ENCODE measurements at regions not wholly inside any gene's neighbourhood (a gene's known extent, or its start where the extent isn't known, plus 50 kb on each side); places are given as distances from the start of the nearest gene placed in this dataset.

DNA sequence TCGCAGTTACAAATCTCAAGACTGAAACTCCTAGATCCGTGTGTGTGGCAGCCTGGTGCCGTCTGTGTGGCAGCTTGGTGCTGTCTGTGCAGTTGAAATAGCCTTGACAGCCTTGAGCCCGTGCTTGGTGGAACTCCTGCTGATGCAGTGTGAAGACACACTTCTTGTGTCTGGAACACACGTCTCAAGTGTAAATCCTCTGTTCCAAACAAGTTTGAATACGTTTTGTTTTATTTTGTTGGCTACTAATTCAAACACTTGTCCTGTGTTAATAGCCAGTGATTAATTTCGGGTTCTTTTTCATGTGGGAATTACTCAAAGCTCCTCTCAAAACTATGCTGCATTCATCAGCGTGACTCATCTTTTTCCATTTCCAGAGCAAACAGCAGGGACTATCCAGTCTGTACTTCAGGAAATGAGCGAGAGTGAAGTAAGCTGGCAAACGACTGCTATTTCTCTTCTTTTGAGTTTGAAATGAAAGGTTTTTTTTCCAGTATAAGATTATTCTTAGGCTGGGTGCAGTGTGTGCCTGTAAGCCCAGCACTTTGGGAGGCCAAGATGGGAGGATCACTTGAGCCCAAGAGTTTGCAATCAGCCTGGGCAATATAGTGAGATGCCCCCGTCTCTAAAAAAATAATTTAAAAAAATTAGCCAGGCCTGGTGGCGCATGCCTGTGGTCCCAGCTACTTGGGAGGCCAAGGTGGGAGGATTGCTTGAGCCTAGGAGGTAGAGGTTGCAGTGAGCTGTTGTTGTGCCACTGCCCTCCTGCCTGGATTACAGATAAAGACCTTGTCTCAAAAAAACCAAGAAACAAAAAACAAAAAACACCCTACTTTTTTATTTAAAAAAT lies 152.9 kb downstream of the SPP2 start (continued):
- TF ChIP-seq, protein P1, sequence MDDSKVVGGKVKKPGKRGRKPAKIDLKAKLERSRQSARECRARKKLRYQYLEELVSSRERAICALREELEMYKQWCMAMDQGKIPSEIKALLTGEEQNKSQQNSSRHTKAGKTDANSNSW (CRISPR knock-in tag; IDR thresholded peaks at IDR 0.05; ENCODE audit: borderline replicate concordance) = no peak
- TF ChIP-seq, protein P2, sequence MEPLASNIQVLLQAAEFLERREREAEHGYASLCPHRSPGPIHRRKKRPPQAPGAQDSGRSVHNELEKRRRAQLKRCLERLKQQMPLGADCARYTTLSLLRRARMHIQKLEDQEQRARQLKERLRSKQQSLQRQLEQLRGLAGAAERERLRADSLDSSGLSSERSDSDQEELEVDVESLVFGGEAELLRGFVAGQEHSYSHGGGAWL (CRISPR knock-in tag; IDR thresholded peaks at IDR 0.05) = no peak
- TF ChIP-seq ZSCAN31 (CRISPR knock-in tag; IDR thresholded peaks at IDR 0.05; ENCODE audit: low read depth) (no peak), REL (CRISPR knock-in tag; conservative IDR thresholded peaks at IDR 0.05) (no peak), ZSCAN20 (CRISPR knock-in tag; IDR thresholded peaks at IDR 0.05; ENCODE audit: borderline replicate concordance) (no peak), IRX3 (CRISPR knock-in tag; IDR thresholded peaks at IDR 0.05; ENCODE audit: borderline replicate concordance, low read depth) (no peak), NFE2L2 (IDR thresholded peaks at IDR 0.05; ENCODE audit: low read length) (peak; percentile 75), YEATS2 (CRISPR knock-in tag; IDR thresholded peaks at IDR 0.05; ENCODE audit: borderline replicate concordance) (no peak), PHF5A (CRISPR knock-in tag; IDR thresholded peaks at IDR 0.05; ENCODE audit: low read depth, unreplicated experiment) (no peak), ZNF556 (CRISPR knock-in tag; IDR thresholded peaks at IDR 0.05; ENCODE audit: borderline replicate concordance) (no peak), MBD4 (IDR thresholded peaks at IDR 0.05; ENCODE audit: borderline replicate concordance, low read length) (no peak), SP1 (IDR thresholded peaks at IDR 0.05) (no peak), SP1 (CRISPR knock-in tag; IDR thresholded peaks at IDR 0.05) (no peak), ZNF496 (CRISPR knock-in tag; IDR thresholded peaks at IDR 0.05; ENCODE audit: insufficient replicate concordance) (no peak), ATRX (CRISPR knock-in tag; IDR thresholded peaks at IDR 0.05; ENCODE audit: borderline replicate concordance) (no peak)
- TF ChIP-seq, protein P3, sequence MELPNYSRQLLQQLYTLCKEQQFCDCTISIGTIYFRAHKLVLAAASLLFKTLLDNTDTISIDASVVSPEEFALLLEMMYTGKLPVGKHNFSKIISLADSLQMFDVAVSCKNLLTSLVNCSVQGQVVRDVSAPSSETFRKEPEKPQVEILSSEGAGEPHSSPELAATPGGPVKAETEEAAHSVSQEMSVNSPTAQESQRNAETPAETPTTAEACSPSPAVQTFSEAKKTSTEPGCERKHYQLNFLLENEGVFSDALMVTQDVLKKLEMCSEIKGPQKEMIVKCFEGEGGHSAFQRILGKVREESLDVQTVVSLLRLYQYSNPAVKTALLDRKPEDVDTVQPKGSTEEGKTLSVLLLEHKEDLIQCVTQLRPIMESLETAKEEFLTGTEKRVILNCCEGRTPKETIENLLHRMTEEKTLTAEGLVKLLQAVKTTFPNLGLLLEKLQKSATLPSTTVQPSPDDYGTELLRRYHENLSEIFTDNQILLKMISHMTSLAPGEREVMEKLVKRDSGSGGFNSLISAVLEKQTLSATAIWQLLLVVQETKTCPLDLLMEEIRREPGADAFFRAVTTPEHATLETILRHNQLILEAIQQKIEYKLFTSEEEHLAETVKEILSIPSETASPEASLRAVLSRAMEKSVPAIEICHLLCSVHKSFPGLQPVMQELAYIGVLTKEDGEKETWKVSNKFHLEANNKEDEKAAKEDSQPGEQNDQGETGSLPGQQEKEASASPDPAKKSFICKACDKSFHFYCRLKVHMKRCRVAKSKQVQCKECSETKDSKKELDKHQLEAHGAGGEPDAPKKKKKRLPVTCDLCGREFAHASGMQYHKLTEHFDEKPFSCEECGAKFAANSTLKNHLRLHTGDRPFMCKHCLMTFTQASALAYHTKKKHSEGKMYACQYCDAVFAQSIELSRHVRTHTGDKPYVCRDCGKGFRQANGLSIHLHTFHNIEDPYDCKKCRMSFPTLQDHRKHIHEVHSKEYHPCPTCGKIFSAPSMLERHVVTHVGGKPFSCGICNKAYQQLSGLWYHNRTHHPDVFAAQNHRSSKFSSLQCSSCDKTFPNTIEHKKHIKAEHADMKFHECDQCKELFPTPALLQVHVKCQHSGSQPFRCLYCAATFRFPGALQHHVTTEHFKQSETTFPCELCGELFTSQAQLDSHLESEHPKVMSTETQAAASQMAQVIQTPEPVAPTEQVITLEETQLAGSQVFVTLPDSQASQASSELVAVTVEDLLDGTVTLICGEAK (IDR thresholded peaks at IDR 0.05) = no peak
- TF ChIP-seq, protein P3 (CRISPR knock-in tag; IDR thresholded peaks at IDR 0.05) = no peak
- TF ChIP-seq, protein P4, sequence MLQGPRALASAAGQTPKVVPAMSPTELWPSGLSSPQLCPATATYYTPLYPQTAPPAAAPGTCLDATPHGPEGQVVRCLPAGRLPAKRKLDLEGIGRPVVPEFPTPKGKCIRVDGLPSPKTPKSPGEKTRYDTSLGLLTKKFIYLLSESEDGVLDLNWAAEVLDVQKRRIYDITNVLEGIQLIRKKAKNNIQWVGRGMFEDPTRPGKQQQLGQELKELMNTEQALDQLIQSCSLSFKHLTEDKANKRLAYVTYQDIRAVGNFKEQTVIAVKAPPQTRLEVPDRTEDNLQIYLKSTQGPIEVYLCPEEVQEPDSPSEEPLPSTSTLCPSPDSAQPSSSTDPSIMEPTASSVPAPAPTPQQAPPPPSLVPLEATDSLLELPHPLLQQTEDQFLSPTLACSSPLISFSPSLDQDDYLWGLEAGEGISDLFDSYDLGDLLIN (CRISPR knock-in tag; IDR thresholded peaks at IDR 0.05; ENCODE audit: borderline replicate concordance) = no peak
- TF ChIP-seq, protein P5, sequence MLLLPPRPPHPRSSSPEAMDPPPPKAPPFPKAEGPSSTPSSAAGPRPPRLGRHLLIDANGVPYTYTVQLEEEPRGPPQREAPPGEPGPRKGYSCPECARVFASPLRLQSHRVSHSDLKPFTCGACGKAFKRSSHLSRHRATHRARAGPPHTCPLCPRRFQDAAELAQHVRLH (CRISPR knock-in tag; IDR thresholded peaks at IDR 0.05; ENCODE audit: borderline replicate concordance, low read depth) = no peak

Measured in HepG2 (cell line).